ENCODE measurements at regions not wholly inside any gene's neighbourhood (a gene's known extent, or its start where the extent isn't known, plus 50 kb on each side); places are given as distances from the start of the nearest gene placed in this dataset.

DNA sequence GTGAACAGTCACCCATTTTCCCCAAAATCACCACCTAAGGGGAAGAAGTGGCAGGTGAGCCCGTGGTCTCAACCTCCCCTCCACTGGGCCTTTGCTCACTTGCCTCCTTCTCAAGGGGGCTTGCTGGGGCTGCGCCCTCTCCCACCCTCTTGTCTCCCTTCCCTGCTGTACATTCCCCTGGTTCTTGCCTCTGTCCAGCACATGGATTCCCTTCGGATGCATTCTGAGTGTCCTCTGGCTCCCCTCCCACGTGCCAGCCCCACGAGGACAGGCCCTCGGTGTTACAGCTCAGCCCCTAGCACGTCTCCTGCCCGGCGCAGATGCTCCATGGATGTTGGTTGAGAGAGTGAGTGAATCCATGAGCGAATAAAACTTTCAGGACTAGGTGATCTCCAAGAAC lies 367.8 kb upstream of the SULF2 start:
- TF ChIP-seq, protein P1, sequence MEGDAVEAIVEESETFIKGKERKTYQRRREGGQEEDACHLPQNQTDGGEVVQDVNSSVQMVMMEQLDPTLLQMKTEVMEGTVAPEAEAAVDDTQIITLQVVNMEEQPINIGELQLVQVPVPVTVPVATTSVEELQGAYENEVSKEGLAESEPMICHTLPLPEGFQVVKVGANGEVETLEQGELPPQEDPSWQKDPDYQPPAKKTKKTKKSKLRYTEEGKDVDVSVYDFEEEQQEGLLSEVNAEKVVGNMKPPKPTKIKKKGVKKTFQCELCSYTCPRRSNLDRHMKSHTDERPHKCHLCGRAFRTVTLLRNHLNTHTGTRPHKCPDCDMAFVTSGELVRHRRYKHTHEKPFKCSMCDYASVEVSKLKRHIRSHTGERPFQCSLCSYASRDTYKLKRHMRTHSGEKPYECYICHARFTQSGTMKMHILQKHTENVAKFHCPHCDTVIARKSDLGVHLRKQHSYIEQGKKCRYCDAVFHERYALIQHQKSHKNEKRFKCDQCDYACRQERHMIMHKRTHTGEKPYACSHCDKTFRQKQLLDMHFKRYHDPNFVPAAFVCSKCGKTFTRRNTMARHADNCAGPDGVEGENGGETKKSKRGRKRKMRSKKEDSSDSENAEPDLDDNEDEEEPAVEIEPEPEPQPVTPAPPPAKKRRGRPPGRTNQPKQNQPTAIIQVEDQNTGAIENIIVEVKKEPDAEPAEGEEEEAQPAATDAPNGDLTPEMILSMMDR (IDR thresholded peaks at IDR 0.05; ENCODE audit: low read depth, low read length) = no peak
- no peak for TF ChIP-seq POLR2A (IDR thresholded peaks at IDR 0.05; ENCODE audit: extremely low read depth, insufficient read length)
- TF ChIP-seq, protein P2, sequence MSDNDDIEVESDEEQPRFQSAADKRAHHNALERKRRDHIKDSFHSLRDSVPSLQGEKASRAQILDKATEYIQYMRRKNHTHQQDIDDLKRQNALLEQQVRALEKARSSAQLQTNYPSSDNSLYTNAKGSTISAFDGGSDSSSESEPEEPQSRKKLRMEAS (IDR thresholded peaks at IDR 0.05; ENCODE audit: low read depth, low read length) = no peak
- no peak for TF ChIP-seq MYC (IDR thresholded peaks at IDR 0.05; ENCODE audit: low read depth, low read length)
